Chondrocyte (in vitro differentiated cells): ENCODE measurements at regions not wholly inside any gene's neighbourhood (a gene's known extent, or its start where the extent isn't known, plus 50 kb on each side); places are given as distances from the start of the nearest gene placed in this dataset.

Experiments
- DNase-seq: peaks from one replicate; pipeline ENCODE4 v3.0.0; 2021; ENCODE audit warnings: mixed read lengths, low spot score
- H3K27ac Mint-ChIP-seq: one replicate; pipeline ENCODE4 v1.8.0; 2021; ENCODE audit warnings: mild to moderate bottlenecking, moderate library complexity, mixed read lengths; ENCODE audit not compliant: unreplicated experiment
- H3K27me3 Mint-ChIP-seq: 2 replicates; pipeline ENCODE4 v1.8.0; 2021; ENCODE audit warnings: low read depth, mixed read lengths
- H3K36me3 Mint-ChIP-seq: 2 replicates; pipeline ENCODE4 v1.8.0; 2021; ENCODE audit warnings: low read depth, mixed read lengths
- H3K4me1 Mint-ChIP-seq: 2 replicates; pipeline ENCODE4 v1.8.0; 2021; ENCODE audit warnings: low read depth, mild to moderate bottlenecking, mixed read lengths
- H3K4me3 Mint-ChIP-seq: one replicate; pipeline ENCODE4 v1.8.0; 2021; ENCODE audit warnings: mild to moderate bottlenecking, moderate library complexity, mixed read lengths; ENCODE audit not compliant: unreplicated experiment
- H3K9me3 Mint-ChIP-seq: 2 replicates; pipeline ENCODE4 v1.8.0; 2021; ENCODE audit warnings: low read depth, mixed read lengths
- CTCF ChIP-seq: fragments of 200-600 bp; sonication (generic); IDR thresholded peaks from 2 replicates; pipeline ENCODE4 v1.5.0; 2021; ENCODE audit warnings: antibody characterized with exemption, mild to moderate bottlenecking, moderate library complexity

GRCh38 chr7:89507034-89507433 is 647.2 kb upstream of the STEAP1 start:
- TF ChIP-seq CTCF = no peak
- Mint-ChIP-seq H3K27ac (no peak overlapping the region), H3K4me1 (no peaks in the 10 kb centered on the region), H3K9me3 (peaks cover 8% of the 10 kb centered on the region), H3K27me3 (no peaks in the 10 kb centered on the region), H3K4me3 (no peak overlapping the region), H3K36me3 (no peaks in the 10 kb centered on the region)
- no peak for DNase-seq

GRCh38 chr7:89511900-89512299 is 642.4 kb upstream of the STEAP1 start:
- H3K36me3 Mint-ChIP-seq = no peaks in the 10 kb centered on the region
- no peak for TF ChIP-seq CTCF
- H3K9me3 Mint-ChIP-seq = peaks cover 5% of the 10 kb centered on the region
- H3K4me3 Mint-ChIP-seq = no peak overlapping the region
- H3K27me3 Mint-ChIP-seq = no peaks in the 10 kb centered on the region
- no peaks in the 10 kb centered on the region for H3K4me1 Mint-ChIP-seq
- H3K27ac Mint-ChIP-seq = no peak overlapping the region
- no peak for DNase-seq

GRCh38 chr7:89514970-89515369 is 639.3 kb upstream of the STEAP1 start:
- Mint-ChIP-seq H3K27me3 (no peaks in the 10 kb centered on the region), H3K4me1 (no peaks in the 10 kb centered on the region), H3K4me3 (no peak overlapping the region), H3K9me3 (peaks cover 2% of the 10 kb centered on the region), H3K27ac (no peak overlapping the region), H3K36me3 (no peaks in the 10 kb centered on the region)
- DNase-seq = no peak
- no peak for TF ChIP-seq CTCF

GRCh38 chr7:89517815-89518214 is 636.5 kb upstream of the STEAP1 start:
- no peak overlapping the region for H3K4me3 Mint-ChIP-seq
- H3K4me1 Mint-ChIP-seq = no peaks in the 10 kb centered on the region
- TF ChIP-seq CTCF = no peak
- peaks cover 2% of the 10 kb centered on the region for H3K9me3 Mint-ChIP-seq
- H3K27ac Mint-ChIP-seq = no peak overlapping the region
- H3K27me3 Mint-ChIP-seq = no peaks in the 10 kb centered on the region
- DNase-seq = no peak
- H3K36me3 Mint-ChIP-seq = no peaks in the 10 kb centered on the region

- Mint-ChIP-seq H3K9me3 (peaks cover 6% of the 10 kb centered on the region), H3K36me3 (no peaks in the 10 kb centered on the region), H3K4me1 (no peaks in the 10 kb centered on the region), H3K27me3 (no peaks in the 10 kb centered on the region), H3K4me3 (no peak overlapping the region), H3K27ac (no peak overlapping the region)
- DNase-seq = no peak
- no peak for TF ChIP-seq CTCF
Measured at GRCh38 chr7:89549768-89550167, 604.5 kb upstream of the STEAP1 start.
